ENCODE measurements at regions not wholly inside any gene's neighbourhood (a gene's known extent, or its start where the extent isn't known, plus 50 kb on each side); places are given as distances from the start of the nearest gene placed in this dataset.

DNA sequence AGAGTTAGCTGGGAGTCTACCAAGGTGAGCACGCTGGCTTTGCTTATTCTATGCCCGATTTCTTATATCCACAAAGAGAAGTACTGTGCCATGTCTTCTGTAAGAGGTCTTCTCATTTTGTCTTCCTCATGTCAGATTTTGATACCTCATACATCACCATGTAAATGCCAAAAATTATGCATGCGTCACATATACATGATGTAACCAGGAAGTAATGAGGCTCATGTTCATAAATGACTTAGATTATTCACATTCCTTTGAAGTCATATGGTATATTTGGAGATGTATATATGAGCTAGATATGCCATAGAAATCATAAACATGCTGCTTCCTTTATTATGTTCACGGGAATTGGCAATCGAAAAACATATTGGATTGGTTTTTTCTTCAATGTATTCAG, 97.7 kb upstream of the CELF2 start:
- Histone ChIP-seq H3K27me3 (no peaks in the 10 kb centered on the region), H3K9me3 (no peaks in the 10 kb centered on the region), H3K27ac (no peak overlapping the region), H3K4me3 (no peak overlapping the region), H3K36me3 (no peaks in the 10 kb centered on the region), H3K4me1 (ENCODE audit: insufficient read depth) (no peaks in the 10 kb centered on the region)
- no peak for TF ChIP-seq EP300 (IDR thresholded peaks at IDR 0.05)
- TF ChIP-seq POLR2A (IDR thresholded peaks at IDR 0.05): no peak
- TF ChIP-seq, protein P1, sequence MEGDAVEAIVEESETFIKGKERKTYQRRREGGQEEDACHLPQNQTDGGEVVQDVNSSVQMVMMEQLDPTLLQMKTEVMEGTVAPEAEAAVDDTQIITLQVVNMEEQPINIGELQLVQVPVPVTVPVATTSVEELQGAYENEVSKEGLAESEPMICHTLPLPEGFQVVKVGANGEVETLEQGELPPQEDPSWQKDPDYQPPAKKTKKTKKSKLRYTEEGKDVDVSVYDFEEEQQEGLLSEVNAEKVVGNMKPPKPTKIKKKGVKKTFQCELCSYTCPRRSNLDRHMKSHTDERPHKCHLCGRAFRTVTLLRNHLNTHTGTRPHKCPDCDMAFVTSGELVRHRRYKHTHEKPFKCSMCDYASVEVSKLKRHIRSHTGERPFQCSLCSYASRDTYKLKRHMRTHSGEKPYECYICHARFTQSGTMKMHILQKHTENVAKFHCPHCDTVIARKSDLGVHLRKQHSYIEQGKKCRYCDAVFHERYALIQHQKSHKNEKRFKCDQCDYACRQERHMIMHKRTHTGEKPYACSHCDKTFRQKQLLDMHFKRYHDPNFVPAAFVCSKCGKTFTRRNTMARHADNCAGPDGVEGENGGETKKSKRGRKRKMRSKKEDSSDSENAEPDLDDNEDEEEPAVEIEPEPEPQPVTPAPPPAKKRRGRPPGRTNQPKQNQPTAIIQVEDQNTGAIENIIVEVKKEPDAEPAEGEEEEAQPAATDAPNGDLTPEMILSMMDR (IDR thresholded peaks at IDR 0.05): no peak
- WGBS, 3 donors: 75 to 96% (median 78%) methylated on average over 5 of the region's 5 CpGs
- intact Hi-C loops (cut with DNase I): no loop called here
- DNase-seq: no peak

DNA sequence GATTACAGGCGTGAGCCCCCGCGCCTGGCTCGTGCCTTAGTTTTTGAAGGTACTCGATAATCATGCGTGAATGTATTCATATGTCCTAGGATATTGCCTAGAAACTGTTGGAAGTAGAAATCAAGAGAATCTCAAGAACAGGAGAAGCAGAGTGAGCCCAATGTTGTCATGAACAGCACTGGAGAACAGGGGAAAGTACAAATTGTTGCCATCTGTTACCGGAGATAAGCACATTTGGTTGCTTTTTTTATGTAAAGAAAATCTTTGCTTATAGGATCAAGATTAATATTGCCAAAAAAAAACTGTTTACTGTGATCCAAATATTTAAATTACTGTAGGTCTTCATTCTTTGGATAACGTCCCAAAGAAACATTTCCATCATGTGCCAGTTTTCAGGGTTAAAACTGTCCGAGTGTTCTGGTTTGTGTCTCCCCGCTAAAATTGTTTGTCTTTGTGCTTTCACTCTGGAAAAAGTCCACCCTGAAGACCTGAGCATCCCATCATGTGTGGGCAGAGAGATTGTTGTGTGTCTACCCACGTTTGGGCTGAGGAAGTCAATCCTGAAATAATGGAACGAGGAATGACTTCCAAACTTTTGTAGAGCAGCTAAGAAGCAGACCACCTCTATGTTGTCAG, 95.7 kb upstream of the CELF2 start:
- intact Hi-C loops (cut with DNase I): no loop called here
- no peak overlapping the region for H3K27ac ChIP-seq
- no peaks in the 10 kb centered on the region for H3K4me1 ChIP-seq (ENCODE audit: insufficient read depth)
- WGBS, 3 donors: 78 to 85% (median 78%) methylated on average over 12 of the region's 12 CpGs
- no peaks in the 10 kb centered on the region for H3K36me3 ChIP-seq
- H3K27me3 ChIP-seq: no peaks in the 10 kb centered on the region
- no peak overlapping the region for H3K4me3 ChIP-seq
- H3K9me3 ChIP-seq: no peaks in the 10 kb centered on the region
- no peak for DNase-seq
- TF ChIP-seq EP300 (IDR thresholded peaks at IDR 0.05) (no peak), POLR2A (IDR thresholded peaks at IDR 0.05) (no peak)

GRCh38 chr10:10923029-10923651, 94.5 kb upstream of the CELF2 start:
- no peak for TF ChIP-seq POLR2A (IDR thresholded peaks at IDR 0.05)
- TF ChIP-seq, protein P1 (IDR thresholded peaks at IDR 0.05): no peak
- TF ChIP-seq EP300 (IDR thresholded peaks at IDR 0.05): no peak
- WGBS, 3 donors: 92 to 93% (median 93%) methylated on average over 17 of the region's 17 CpGs

GRCh38 chr10:10925667-10926066, 92.0 kb upstream of the CELF2 start:
- no peaks in the 10 kb centered on the region for H3K9me3 ChIP-seq
- no peak for DNase-seq
- no peaks in the 10 kb centered on the region for H3K4me1 ChIP-seq (ENCODE audit: insufficient read depth)
- TF ChIP-seq, protein P1 (IDR thresholded peaks at IDR 0.05): no peak
- no peak for TF ChIP-seq POLR2A (IDR thresholded peaks at IDR 0.05)
- no peak for TF ChIP-seq EP300 (IDR thresholded peaks at IDR 0.05)
- no peak overlapping the region for H3K27ac ChIP-seq
- 96 to 99% (median 97%) methylated on average over 4 of the region's 4 CpGs for whole genome bisulfite sequencing, 3 donors
- no peak overlapping the region for H3K4me3 ChIP-seq
- no peaks in the 10 kb centered on the region for H3K36me3 ChIP-seq
- H3K27me3 ChIP-seq: no peaks in the 10 kb centered on the region
- intact Hi-C loops (cut with DNase I): no loop called here

More at GRCh38 chr10:10923029-10923651, 94.5 kb upstream of the CELF2 start:
- Histone ChIP-seq H3K36me3 (no peaks in the 10 kb centered on the region), H3K4me1 (ENCODE audit: insufficient read depth) (no peaks in the 10 kb centered on the region), H3K27me3 (no peaks in the 10 kb centered on the region), H3K4me3 (no peak overlapping the region), H3K9me3 (no peaks in the 10 kb centered on the region), H3K27ac (no peak overlapping the region)
- intact Hi-C loops (cut with DNase I): no loop called here
- no peak for DNase-seq

- WGBS, 3 donors: 100% methylated on average over 1 of the region's 1 CpG
- Histone ChIP-seq H3K4me1 (ENCODE audit: insufficient read depth) (no peaks in the 10 kb centered on the region), H3K4me3 (no peak overlapping the region), H3K27me3 (no peaks in the 10 kb centered on the region), H3K27ac (no peak overlapping the region), H3K36me3 (no peaks in the 10 kb centered on the region), H3K9me3 (no peaks in the 10 kb centered on the region)
- TF ChIP-seq, protein P1 (IDR thresholded peaks at IDR 0.05): no peak
- no peak for TF ChIP-seq POLR2A (IDR thresholded peaks at IDR 0.05)
- TF ChIP-seq EP300 (IDR thresholded peaks at IDR 0.05): no peak
- intact Hi-C loops (cut with DNase I): no loop called here
- no peak for DNase-seq
These were observed 90.1 kb upstream of the CELF2 start for GRCh38 chr10:10927608-10928007.
